Bronchial epithelial cell (primary cell): ENCODE measurements at regions not wholly inside any gene's neighbourhood (a gene's known extent, or its start where the extent isn't known, plus 50 kb on each side); places are given as distances from the start of the nearest gene placed in this dataset.

Experiments used
- DNase-seq: peaks from one replicate; pipeline ENCODE4 v3.0.0-alpha.2; 2010; ENCODE audit warnings: low read depth
- FAIRE-seq: peaks from 2 replicates; lab custom pipeline; 2011; peaks lifted over from hg19 to GRCh38; lab: Jason Lieb, UNC
- H3K27me3 ChIP-seq: 2 replicates; pipeline ENCODE4 v1.5.1; 2011; ENCODE audit warnings: low read length; ENCODE audit not compliant: control insufficient read depth, insufficient read depth
- H3K36me3 ChIP-seq: 2 replicates; pipeline ENCODE4 v1.5.1; 2011; ENCODE audit warnings: low read length; ENCODE audit not compliant: control insufficient read depth, insufficient read depth
- H3K4me3 ChIP-seq: 2 replicates; pipeline ENCODE4 v1.5.1; 2011; ENCODE audit warnings: mild to moderate bottlenecking, low read depth, low read length, control low read depth
- TF ChIP-seq, protein P1 (sequence below): IDR thresholded peaks from 2 replicates; pipeline ENCODE4 v1.5.1; 2011; ENCODE audit warnings: mild to moderate bottlenecking, moderate library complexity, low read length, control low read depth, inconsistent platforms; ENCODE audit not compliant: insufficient read depth, severe bottlenecking

DNA sequence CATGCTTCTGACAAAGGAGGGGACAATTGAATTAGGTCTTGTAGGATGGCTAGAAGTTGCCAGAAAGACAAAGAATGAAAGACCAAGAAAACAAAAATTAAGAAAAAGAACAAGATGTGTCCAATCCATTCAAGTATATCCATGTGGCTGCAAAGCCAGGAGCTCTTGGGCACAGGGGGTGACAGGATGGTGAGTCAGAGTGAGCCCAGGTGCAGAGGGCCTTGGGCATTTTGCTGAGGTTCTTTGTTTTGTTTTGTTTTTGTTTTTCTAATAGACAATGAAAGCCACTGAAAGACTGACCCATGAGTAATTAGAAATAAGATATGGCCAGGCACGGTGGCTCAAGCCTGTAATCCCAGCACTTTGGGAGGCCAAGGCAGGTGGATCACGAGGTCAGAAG lies 104.6 kb upstream of the KLHL29 start:
- DNase-seq: peak; percentile 61
- TF ChIP-seq, protein P1, sequence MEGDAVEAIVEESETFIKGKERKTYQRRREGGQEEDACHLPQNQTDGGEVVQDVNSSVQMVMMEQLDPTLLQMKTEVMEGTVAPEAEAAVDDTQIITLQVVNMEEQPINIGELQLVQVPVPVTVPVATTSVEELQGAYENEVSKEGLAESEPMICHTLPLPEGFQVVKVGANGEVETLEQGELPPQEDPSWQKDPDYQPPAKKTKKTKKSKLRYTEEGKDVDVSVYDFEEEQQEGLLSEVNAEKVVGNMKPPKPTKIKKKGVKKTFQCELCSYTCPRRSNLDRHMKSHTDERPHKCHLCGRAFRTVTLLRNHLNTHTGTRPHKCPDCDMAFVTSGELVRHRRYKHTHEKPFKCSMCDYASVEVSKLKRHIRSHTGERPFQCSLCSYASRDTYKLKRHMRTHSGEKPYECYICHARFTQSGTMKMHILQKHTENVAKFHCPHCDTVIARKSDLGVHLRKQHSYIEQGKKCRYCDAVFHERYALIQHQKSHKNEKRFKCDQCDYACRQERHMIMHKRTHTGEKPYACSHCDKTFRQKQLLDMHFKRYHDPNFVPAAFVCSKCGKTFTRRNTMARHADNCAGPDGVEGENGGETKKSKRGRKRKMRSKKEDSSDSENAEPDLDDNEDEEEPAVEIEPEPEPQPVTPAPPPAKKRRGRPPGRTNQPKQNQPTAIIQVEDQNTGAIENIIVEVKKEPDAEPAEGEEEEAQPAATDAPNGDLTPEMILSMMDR: no peak
- no peaks in the 10 kb centered on the region for H3K36me3 ChIP-seq
- no peak overlapping the region for H3K4me3 ChIP-seq
- no peak for FAIRE-seq
- no peaks in the 10 kb centered on the region for H3K27me3 ChIP-seq

DNA sequence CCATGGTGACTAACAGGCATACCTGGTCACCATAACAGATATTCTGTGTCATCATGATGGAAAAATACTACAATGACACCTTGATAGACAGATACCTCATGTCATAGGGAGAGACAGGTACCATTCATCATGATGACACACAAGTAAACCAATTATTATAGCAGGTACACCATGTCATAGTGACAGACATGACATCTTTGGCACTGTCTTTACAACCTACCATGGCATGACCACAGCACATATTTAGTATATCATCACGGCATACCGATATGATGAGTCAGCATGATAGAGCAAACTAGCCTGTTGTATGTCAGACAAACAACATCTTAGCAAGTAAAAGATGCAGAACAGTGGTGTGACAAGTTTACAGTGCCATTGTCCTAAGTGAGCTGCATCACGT lies 101.3 kb upstream of the KLHL29 start:
- TF ChIP-seq, protein P1: no peak
- Histone ChIP-seq H3K36me3 (no peaks in the 10 kb centered on the region), H3K4me3 (no peak overlapping the region), H3K27me3 (no peaks in the 10 kb centered on the region)
- DNase-seq (peak; percentile 56), FAIRE-seq (peak; percentile 50)

DNA sequence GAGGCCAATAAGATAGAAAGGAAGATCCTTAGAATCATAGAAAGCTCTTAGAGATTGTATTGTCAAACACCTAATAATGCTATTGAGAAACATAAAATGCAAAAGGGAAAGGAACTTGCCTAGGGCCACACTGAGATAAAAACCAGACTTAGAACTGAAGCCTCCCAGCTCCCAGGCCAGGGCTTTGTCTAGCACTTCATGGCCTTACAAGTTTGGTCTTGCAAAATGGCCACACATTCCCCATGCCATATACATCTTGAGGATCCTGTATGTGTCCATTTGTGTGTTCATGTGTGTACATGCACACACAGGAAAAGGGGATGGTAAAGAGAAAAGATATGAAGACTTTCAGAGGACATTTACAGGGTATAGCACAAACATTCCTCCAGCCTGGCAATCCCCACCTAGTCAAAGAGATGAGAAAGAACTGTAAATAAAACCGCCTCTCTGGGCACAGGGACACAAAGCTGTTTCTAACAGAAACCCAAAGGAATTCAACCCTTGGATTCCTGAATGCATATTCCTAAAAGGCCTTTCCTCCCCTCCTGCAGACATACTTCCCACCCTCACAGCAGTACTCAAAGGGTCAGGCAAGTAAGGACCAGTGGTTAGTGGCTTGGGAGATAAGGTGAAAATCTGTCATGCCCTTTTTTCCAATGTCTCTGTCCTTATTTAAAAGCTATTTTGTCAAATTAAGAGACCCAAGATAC lies 99.7 kb upstream of the KLHL29 start:
- H3K36me3 ChIP-seq: no peaks in the 10 kb centered on the region
- peak; percentile 51 for DNase-seq
- FAIRE-seq: no peak
- H3K4me3 ChIP-seq: no peak overlapping the region
- no peaks in the 10 kb centered on the region for H3K27me3 ChIP-seq
- TF ChIP-seq, protein P1: no peak

DNA sequence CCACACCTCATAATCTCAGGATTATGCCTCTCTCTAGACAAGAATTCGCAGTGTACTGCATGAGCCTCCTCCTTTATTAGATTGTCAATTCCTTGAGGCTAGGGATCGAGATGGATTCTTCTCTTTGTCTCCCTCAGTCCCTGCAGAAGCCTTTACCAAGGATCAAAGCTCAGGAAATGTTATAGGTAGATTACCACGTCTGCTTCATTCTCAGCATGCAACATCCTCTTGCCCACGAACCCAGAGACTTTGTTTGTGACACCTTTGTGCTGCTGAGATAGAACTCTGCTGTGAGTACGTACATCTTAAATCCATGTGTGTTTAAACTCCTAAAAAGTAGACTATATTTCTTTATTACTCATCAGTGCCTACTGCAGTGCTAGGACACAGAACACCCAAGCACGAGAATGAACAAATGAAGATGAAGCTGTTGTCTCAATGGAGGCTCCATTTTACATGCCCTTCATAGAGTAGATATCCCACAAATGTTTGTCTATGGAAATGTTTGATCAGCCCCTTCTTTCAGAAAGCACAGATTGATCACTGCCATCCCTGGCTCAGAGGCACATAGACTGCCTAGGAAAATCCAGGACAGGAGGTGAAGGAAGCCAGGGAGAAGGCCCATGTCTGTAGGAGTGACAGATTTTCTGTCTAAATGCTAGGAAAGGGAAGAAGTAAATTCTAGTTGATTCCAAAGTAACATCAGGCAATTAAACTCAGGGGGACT lies 98.8 kb upstream of the KLHL29 start:
- TF ChIP-seq, protein P1: no peak
- H3K27me3 ChIP-seq: no peaks in the 10 kb centered on the region

DNA sequence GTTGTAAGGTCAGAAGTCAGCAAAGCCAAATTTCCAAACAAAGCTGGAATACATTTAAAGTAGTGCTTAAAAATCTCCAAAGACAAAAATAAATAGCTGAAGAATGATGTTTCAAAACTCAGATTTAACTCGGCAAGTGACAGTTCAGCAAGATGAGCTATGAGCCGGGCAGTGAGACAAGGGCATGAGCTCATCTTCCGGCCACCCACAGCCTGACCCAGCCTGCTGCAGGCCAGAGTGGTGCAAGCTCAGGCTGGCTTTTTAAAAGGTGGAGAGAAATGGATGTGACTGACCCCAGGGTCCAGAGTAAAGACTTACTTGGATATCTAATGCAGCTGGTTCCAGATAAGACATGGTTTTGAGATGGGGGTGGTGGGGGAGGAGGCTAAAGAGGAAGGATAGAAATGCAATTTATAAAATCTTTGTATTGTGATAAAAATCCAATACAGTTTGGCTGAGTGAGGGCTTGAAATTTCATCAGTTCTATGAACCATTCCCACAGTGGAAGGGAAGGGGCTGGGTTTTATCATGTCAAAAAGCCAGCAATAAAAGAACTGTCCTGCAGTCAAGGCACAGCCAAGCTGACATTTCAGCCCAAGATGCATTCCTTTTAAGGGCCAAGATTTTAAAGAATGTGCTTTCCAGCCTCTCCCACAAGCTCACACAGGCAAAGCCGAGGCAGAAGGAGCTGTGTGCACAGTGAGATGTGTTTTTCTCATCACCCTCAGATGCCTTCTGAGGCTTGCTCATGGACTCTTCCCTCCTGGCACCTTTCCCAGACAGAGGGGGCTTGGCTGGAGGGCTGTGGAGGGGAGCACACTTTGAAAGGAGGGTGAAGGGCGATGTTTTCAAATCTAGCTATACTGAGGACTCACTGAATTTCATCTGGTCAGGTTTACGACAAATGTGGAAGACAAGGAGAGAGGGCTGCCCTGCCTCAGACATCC lies 97.9 kb upstream of the KLHL29 start:
- DNase-seq: peak; percentile 37
- FAIRE-seq: peak; percentile 50
- no peaks in the 10 kb centered on the region for H3K27me3 ChIP-seq

More for the DNA sequence above, 98.8 kb upstream of the KLHL29 start:
- no peaks in the 10 kb centered on the region for H3K36me3 ChIP-seq
- DNase-seq (no peak), FAIRE-seq (peak; percentile 64)
- no peak overlapping the region for H3K4me3 ChIP-seq

More for the DNA sequence above, 97.9 kb upstream of the KLHL29 start:
- H3K4me3 ChIP-seq: no peak overlapping the region
- TF ChIP-seq, protein P1: no peak
- no peaks in the 10 kb centered on the region for H3K36me3 ChIP-seq
